Activated T-cell treated with anti-CD3 and anti-CD28 coated beads, Interleukin-2, amount 50 U/mL, for 24 hours (primary cell): ENCODE measurements at regions not wholly inside any gene's neighbourhood (a gene's known extent, or its start where the extent isn't known, plus 50 kb on each side); places are given as distances from the start of the nearest gene placed in this dataset.

ENCODE experiments used
- DNase-seq: peaks from one replicate; pipeline ENCODE4 v3.0.0-alpha.2; 2020
- H3K27ac Mint-ChIP-seq: 2 replicates; pipeline ENCODE4 v1.8.0; 2020; ENCODE audit warnings: mild to moderate bottlenecking, mixed read lengths
- H3K27me3 Mint-ChIP-seq: 2 replicates; pipeline ENCODE4 v1.8.0; 2020; ENCODE audit warnings: mixed read lengths
- H3K36me3 Mint-ChIP-seq: 2 replicates; pipeline ENCODE4 v1.8.0; 2020; ENCODE audit warnings: low read depth, mixed read lengths
- H3K4me1 Mint-ChIP-seq: 2 replicates; pipeline ENCODE4 v1.8.0; 2020; ENCODE audit warnings: low read depth, mixed read lengths
- H3K4me3 Mint-ChIP-seq: 2 replicates; pipeline ENCODE4 v1.8.0; 2020; ENCODE audit warnings: mild to moderate bottlenecking, moderate library complexity, mixed read lengths
- H3K9me3 Mint-ChIP-seq: 2 replicates; pipeline ENCODE4 v1.8.0; 2020; ENCODE audit warnings: mixed read lengths

- DNase-seq, result no peak
- Mint-ChIP-seq H3K36me3 (no peaks in the 10 kb centered on the region), H3K27me3 (peaks cover 81% of the 10 kb centered on the region), H3K4me3 (no peak overlapping the region), H3K4me1 (peaks cover 24% of the 10 kb centered on the region), H3K27ac (no peak overlapping the region), H3K9me3 (no peaks in the 10 kb centered on the region)
Measured at GRCh38 chr19:30222992-30223865, 149.0 kb upstream of the ZNF536 start.

- no peak overlapping the region for H3K4me3 Mint-ChIP-seq
- H3K27ac Mint-ChIP-seq, result no peak overlapping the region
- H3K27me3 Mint-ChIP-seq, result peaks cover 81% of the 10 kb centered on the region
- H3K4me1 Mint-ChIP-seq, result peaks cover 29% of the 10 kb centered on the region
- no peaks in the 10 kb centered on the region for H3K9me3 Mint-ChIP-seq
- DNase-seq, result no peak
- H3K36me3 Mint-ChIP-seq, result no peaks in the 10 kb centered on the region
Measured at GRCh38 chr19:30223866-30224688, 148.1 kb upstream of the ZNF536 start.

- Mint-ChIP-seq H3K9me3 (no peaks in the 10 kb centered on the region), H3K27me3 (peaks cover 79% of the 10 kb centered on the region), H3K27ac (no peak overlapping the region), H3K4me3 (peak overlapping the region; percentile 42), H3K36me3 (no peaks in the 10 kb centered on the region), H3K4me1 (peaks cover 30% of the 10 kb centered on the region)
- DNase-seq, result no peak
Measured at GRCh38 chr19:30224689-30225606, 147.2 kb upstream of the ZNF536 start.

- peaks cover 30% of the 10 kb centered on the region for H3K4me1 Mint-ChIP-seq
- H3K9me3 Mint-ChIP-seq, result no peaks in the 10 kb centered on the region
- no peaks in the 10 kb centered on the region for H3K36me3 Mint-ChIP-seq
- no peak overlapping the region for H3K27ac Mint-ChIP-seq
- no peak for DNase-seq
- H3K27me3 Mint-ChIP-seq, result peaks cover 78% of the 10 kb centered on the region
- H3K4me3 Mint-ChIP-seq, result peak overlapping the region; percentile 55
Measured at GRCh38 chr19:30225676-30226463, 146.3 kb upstream of the ZNF536 start.

GRCh38 chr19:30226464-30227011, 145.6 kb upstream of the ZNF536 start:
- Mint-ChIP-seq H3K36me3 (no peaks in the 10 kb centered on the region), H3K27ac (peak overlapping the region; percentile 50), H3K4me3 (peak overlapping the region; percentile 74), H3K27me3 (peaks cover 80% of the 10 kb centered on the region), H3K4me1 (peaks cover 30% of the 10 kb centered on the region), H3K9me3 (no peaks in the 10 kb centered on the region)
- DNase-seq, result no peak

GRCh38 chr19:30227012-30227621, 145.1 kb upstream of the ZNF536 start:
- no peak for DNase-seq
- peak overlapping the region; percentile 74 for H3K4me3 Mint-ChIP-seq
- H3K4me1 Mint-ChIP-seq, result peaks cover 30% of the 10 kb centered on the region
- peaks cover 80% of the 10 kb centered on the region for H3K27me3 Mint-ChIP-seq
- H3K9me3 Mint-ChIP-seq, result no peaks in the 10 kb centered on the region
- no peaks in the 10 kb centered on the region for H3K36me3 Mint-ChIP-seq
- peak overlapping the region; percentile 50 for H3K27ac Mint-ChIP-seq

GRCh38 chr19:30227661-30228112, 144.5 kb upstream of the ZNF536 start:
- Mint-ChIP-seq H3K4me1 (peaks cover 30% of the 10 kb centered on the region), H3K27ac (no peak overlapping the region), H3K27me3 (peaks cover 83% of the 10 kb centered on the region), H3K36me3 (no peaks in the 10 kb centered on the region), H3K4me3 (peak overlapping the region; percentile 43), H3K9me3 (no peaks in the 10 kb centered on the region)
- DNase-seq, result peak; percentile 66

- Mint-ChIP-seq H3K9me3 (no peaks in the 10 kb centered on the region), H3K4me3 (peak overlapping the region; percentile 43), H3K4me1 (peaks cover 30% of the 10 kb centered on the region), H3K36me3 (no peaks in the 10 kb centered on the region), H3K27ac (no peak overlapping the region), H3K27me3 (peaks cover 82% of the 10 kb centered on the region)
- no peak for DNase-seq
Measured at GRCh38 chr19:30228113-30228834, 143.9 kb upstream of the ZNF536 start.

GRCh38 chr19:30228835-30229524, 143.2 kb upstream of the ZNF536 start:
- Mint-ChIP-seq H3K36me3 (no peaks in the 10 kb centered on the region), H3K9me3 (no peaks in the 10 kb centered on the region), H3K27ac (peak overlapping the region; percentile 40), H3K4me3 (peak overlapping the region; percentile 31), H3K4me1 (peaks cover 28% of the 10 kb centered on the region), H3K27me3 (peaks cover 81% of the 10 kb centered on the region)
- no peak for DNase-seq

- Mint-ChIP-seq H3K9me3 (no peaks in the 10 kb centered on the region), H3K27me3 (peaks cover 78% of the 10 kb centered on the region), H3K27ac (no peak overlapping the region), H3K4me3 (no peak overlapping the region), H3K4me1 (peaks cover 25% of the 10 kb centered on the region), H3K36me3 (no peaks in the 10 kb centered on the region)
- no peak for DNase-seq
Measured at GRCh38 chr19:30229525-30230174, 142.5 kb upstream of the ZNF536 start.

GRCh38 chr19:30231408-30232318, 140.5 kb upstream of the ZNF536 start:
- Mint-ChIP-seq H3K4me1 (peaks cover 12% of the 10 kb centered on the region), H3K27ac (no peak overlapping the region), H3K9me3 (no peaks in the 10 kb centered on the region), H3K36me3 (no peaks in the 10 kb centered on the region), H3K27me3 (peaks cover 80% of the 10 kb centered on the region), H3K4me3 (no peak overlapping the region)
- DNase-seq, result no peak
